ENCODE measurements at regions not wholly inside any gene's neighbourhood (a gene's known extent, or its start where the extent isn't known, plus 50 kb on each side); places are given as distances from the start of the nearest gene placed in this dataset.
"Not testable (repeated sequence)": the region's sequence is repeated elsewhere in the genome, so short reads cannot be mapped to it uniquely, and the experiment has no call there.

GRCh38 chr9:39533001-39533762 lies 177.7 kb downstream of the SPATA31A1 start:
- TF ChIP-seq CTCF (IDR thresholded peaks at IDR 0.05); EZH2 (IDR thresholded peaks at IDR 0.05; ENCODE audit: borderline replicate concordance, insufficient read depth, low read depth, low read length, poor library complexity, severe bottlenecking): not testable (repeated sequence)
